IMR-90 (cell line): ENCODE measurements at regions not wholly inside any gene's neighbourhood (a gene's known extent, or its start where the extent isn't known, plus 50 kb on each side); places are given as distances from the start of the nearest gene placed in this dataset.

Experiments
- POLR2A ChIP-seq: IDR thresholded peaks from 2 replicates; pipeline ENCODE4 v1.6.1; 2012; ENCODE audit warnings: mild to moderate bottlenecking, low read depth, low read length
- TF ChIP-seq, protein P1 (sequence below): conservative IDR thresholded peaks from 2 replicates; pipeline ENCODE4 v1.5.1; 2012; ENCODE audit warnings: mild to moderate bottlenecking, low read depth, low read length, improper control_type of control experiment

DNA sequence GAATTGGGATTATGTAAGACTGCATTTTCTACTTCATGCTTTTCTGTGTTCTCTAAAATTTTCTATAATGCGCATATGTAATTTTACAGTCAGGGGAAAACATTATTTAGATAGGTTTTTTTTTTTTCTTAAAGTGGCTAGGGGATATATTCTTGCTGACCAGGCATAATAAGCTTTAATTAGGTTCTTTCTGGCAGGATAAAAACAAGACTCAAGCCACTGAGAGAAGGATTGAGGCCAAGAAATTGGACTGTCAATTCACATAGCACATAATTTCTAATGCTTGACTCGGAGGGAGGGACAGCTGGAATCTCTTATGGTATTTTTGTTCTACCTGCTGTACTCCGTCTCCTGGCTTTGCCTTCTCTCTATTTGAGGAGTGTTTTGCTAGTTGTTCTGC, 119.8 kb upstream of the NPVF start:
- no peak for TF ChIP-seq POLR2A
- TF ChIP-seq, protein P1, sequence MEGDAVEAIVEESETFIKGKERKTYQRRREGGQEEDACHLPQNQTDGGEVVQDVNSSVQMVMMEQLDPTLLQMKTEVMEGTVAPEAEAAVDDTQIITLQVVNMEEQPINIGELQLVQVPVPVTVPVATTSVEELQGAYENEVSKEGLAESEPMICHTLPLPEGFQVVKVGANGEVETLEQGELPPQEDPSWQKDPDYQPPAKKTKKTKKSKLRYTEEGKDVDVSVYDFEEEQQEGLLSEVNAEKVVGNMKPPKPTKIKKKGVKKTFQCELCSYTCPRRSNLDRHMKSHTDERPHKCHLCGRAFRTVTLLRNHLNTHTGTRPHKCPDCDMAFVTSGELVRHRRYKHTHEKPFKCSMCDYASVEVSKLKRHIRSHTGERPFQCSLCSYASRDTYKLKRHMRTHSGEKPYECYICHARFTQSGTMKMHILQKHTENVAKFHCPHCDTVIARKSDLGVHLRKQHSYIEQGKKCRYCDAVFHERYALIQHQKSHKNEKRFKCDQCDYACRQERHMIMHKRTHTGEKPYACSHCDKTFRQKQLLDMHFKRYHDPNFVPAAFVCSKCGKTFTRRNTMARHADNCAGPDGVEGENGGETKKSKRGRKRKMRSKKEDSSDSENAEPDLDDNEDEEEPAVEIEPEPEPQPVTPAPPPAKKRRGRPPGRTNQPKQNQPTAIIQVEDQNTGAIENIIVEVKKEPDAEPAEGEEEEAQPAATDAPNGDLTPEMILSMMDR = no peak
